Smooth muscle cell (in vitro differentiated cells): ENCODE measurements at regions not wholly inside any gene's neighbourhood (a gene's known extent, or its start where the extent isn't known, plus 50 kb on each side); places are given as distances from the start of the nearest gene placed in this dataset.

Source experiments
- DNase-seq: peaks from one replicate; lab custom pipeline; 2025; ENCODE audit not compliant: unreplicated experiment; lab: John Stamatoyannopoulos, UW
- H2AFZ ChIP-seq: fragments of 200-600 bp; sonication (generic); 2 replicates; pipeline ENCODE4 v1.6.0; 2016; ENCODE audit warnings: antibody characterized with exemption, low read depth, mild to moderate bottlenecking
- H3F3A ChIP-seq: fragments of 200-600 bp; sonication (generic); 2 replicates; pipeline ENCODE4 v1.6.0; 2017; ENCODE audit warnings: antibody characterized with exemption, low read depth
- H3K27ac ChIP-seq: fragments of 200-600 bp; sonication (generic); 2 replicates; pipeline ENCODE4 v1.5.1; 2016; ENCODE audit warnings: low read depth, mild to moderate bottlenecking
- H3K27me3 ChIP-seq: fragments of 200-600 bp; sonication (generic); 2 replicates; pipeline ENCODE4 v1.6.1; 2016; ENCODE audit warnings: low read depth, mild to moderate bottlenecking
- H3K36me3 ChIP-seq: fragments of 200-600 bp; sonication (generic); 2 replicates; pipeline ENCODE4 v1.5.1; 2016; ENCODE audit warnings: low read depth
- H3K4me1 ChIP-seq: fragments of 200-600 bp; sonication (generic); 2 replicates; pipeline ENCODE4 v1.5.1; 2016; ENCODE audit warnings: low read depth
- H3K4me2 ChIP-seq: fragments of 200-600 bp; sonication (generic); 2 replicates; pipeline ENCODE4 v1.6.0; 2016; ENCODE audit warnings: mild to moderate bottlenecking
- H3K4me3 ChIP-seq: fragments of 200-600 bp; sonication (generic); 2 replicates; pipeline ENCODE4 v1.5.1; 2016; ENCODE audit warnings: mild to moderate bottlenecking
- H3K79me2 ChIP-seq: fragments of 200-600 bp; sonication (generic); 2 replicates; pipeline ENCODE4 v1.6.0; 2016; ENCODE audit warnings: low read depth, mild to moderate bottlenecking
- H3K9ac ChIP-seq: fragments of 200-600 bp; sonication (generic); 2 replicates; pipeline ENCODE4 v1.6.0; 2016; ENCODE audit warnings: low read depth
- H3K9me3 ChIP-seq: fragments of 200-600 bp; sonication (generic); replicated peaks from 2 replicates; pipeline ENCODE4 v1.5.1; 2016; ENCODE audit warnings: low read depth
- H4K20me1 ChIP-seq: fragments of 200-600 bp; sonication (generic); 2 replicates; pipeline ENCODE4 v1.6.0; 2016; ENCODE audit warnings: low read depth
- CTCF ChIP-seq: fragments of 200-600 bp; sonication (generic); IDR thresholded peaks from 2 replicates; pipeline ENCODE4 v1.5.1; 2017; ENCODE audit warnings: borderline replicate concordance, mild to moderate bottlenecking, antibody characterized with exemption; ENCODE audit not compliant: insufficient read depth, poor library complexity, severe bottlenecking
- WGBS: methylation state at CpG from one replicate; pipeline ENCODE4 v1.1.7; 2016; ENCODE audit warnings: low lambda C conversion rate; 5-methylcytosine and 5-hydroxymethylcytosine counted together

- Histone ChIP-seq H3K4me2 (no peak overlapping the region), H3K4me1 (no peaks in the 10 kb centered on the region), H3K79me2 (no peaks in the 10 kb centered on the region), H3K27me3 (no peaks in the 10 kb centered on the region), H3K27ac (no peak overlapping the region), H3K4me3 (no peak overlapping the region), H3K9ac (no peak overlapping the region), H3K36me3 (no peaks in the 10 kb centered on the region), H3K9me3 (no peaks in the 10 kb centered on the region), H3F3A (no peaks in the 10 kb centered on the region), H4K20me1 (no peaks in the 10 kb centered on the region), H2AFZ (no peak overlapping the region)
- no peak for DNase-seq
- TF ChIP-seq CTCF = no peak
- WGBS = 95% methylated on average over 2 of the region's 2 CpGs
Observed at GRCh38 chr5:62030326-62030725, 275.7 kb upstream of the KIF2A start.

- TF ChIP-seq CTCF = no peak
- DNase-seq = no peak
- Histone ChIP-seq H3F3A (no peaks in the 10 kb centered on the region), H2AFZ (no peak overlapping the region), H3K27ac (no peak overlapping the region), H3K27me3 (peaks cover 40% of the 10 kb centered on the region), H3K36me3 (no peaks in the 10 kb centered on the region), H3K9me3 (no peaks in the 10 kb centered on the region), H3K79me2 (no peaks in the 10 kb centered on the region), H3K4me2 (no peak overlapping the region), H3K4me1 (peaks cover 18% of the 10 kb centered on the region), H3K9ac (no peak overlapping the region), H4K20me1 (no peaks in the 10 kb centered on the region), H3K4me3 (no peak overlapping the region)
- WGBS = 67% methylated on average over 1 of the region's 1 CpG
Observed at GRCh38 chr5:62038024-62038423, 268.0 kb upstream of the KIF2A start.

- no peaks in the 10 kb centered on the region for H3F3A ChIP-seq
- H3K4me2 ChIP-seq = no peak overlapping the region
- no peaks in the 10 kb centered on the region for H3K79me2 ChIP-seq
- H3K36me3 ChIP-seq = no peaks in the 10 kb centered on the region
- H2AFZ ChIP-seq = no peak overlapping the region
- TF ChIP-seq CTCF = no peak
- H3K27ac ChIP-seq = no peak overlapping the region
- DNase-seq = no peak
- H3K4me1 ChIP-seq = peaks cover 31% of the 10 kb centered on the region
- 61% methylated on average over 5 of the region's 5 CpGs for WGBS
- H3K9me3 ChIP-seq = no peaks in the 10 kb centered on the region
- no peak overlapping the region for H3K4me3 ChIP-seq
- H3K27me3 ChIP-seq = peaks cover 50% of the 10 kb centered on the region
- H4K20me1 ChIP-seq = no peaks in the 10 kb centered on the region
- H3K9ac ChIP-seq = no peak overlapping the region
Observed at GRCh38 chr5:62041156-62041756, 264.8 kb upstream of the KIF2A start.

- H3K4me3 ChIP-seq = no peak overlapping the region
- no peaks in the 10 kb centered on the region for H3K9me3 ChIP-seq
- TF ChIP-seq CTCF = no peak
- no peaks in the 10 kb centered on the region for H3F3A ChIP-seq
- no peaks in the 10 kb centered on the region for H3K36me3 ChIP-seq
- H3K27ac ChIP-seq = no peak overlapping the region
- H3K4me1 ChIP-seq = peaks cover 31% of the 10 kb centered on the region
- no peak for DNase-seq
- WGBS = 85% methylated on average over 3 of the region's 3 CpGs
- H3K9ac ChIP-seq = no peak overlapping the region
- H3K4me2 ChIP-seq = no peak overlapping the region
- H4K20me1 ChIP-seq = no peaks in the 10 kb centered on the region
- H2AFZ ChIP-seq = no peak overlapping the region
- H3K27me3 ChIP-seq = peaks cover 50% of the 10 kb centered on the region
- H3K79me2 ChIP-seq = no peaks in the 10 kb centered on the region
Observed at GRCh38 chr5:62042007-62042406, 264.0 kb upstream of the KIF2A start.
